ENCODE measurements at regions not wholly inside any gene's neighbourhood (a gene's known extent, or its start where the extent isn't known, plus 50 kb on each side); places are given as distances from the start of the nearest gene placed in this dataset.

DNA sequence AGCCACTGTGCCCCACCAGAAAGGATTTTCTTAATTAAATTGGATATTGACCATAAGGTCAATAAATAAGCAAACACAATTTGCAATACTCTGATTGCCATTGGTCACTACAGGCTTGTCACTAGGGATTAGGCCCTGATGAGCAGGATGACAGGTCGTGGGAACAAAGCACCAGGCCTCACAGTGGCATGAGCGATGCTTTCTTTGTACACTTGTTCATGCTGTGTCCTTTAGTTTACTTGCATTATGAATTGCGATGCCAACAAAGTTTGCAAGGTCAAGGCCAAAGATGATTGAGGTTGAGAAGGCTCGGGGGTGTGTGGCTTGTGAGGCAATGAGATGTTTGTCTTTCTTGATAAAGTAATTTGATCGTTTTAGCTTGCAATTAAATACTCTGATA is 136.0 kb downstream of the TTC8 start:
- TF ChIP-seq, protein P1, sequence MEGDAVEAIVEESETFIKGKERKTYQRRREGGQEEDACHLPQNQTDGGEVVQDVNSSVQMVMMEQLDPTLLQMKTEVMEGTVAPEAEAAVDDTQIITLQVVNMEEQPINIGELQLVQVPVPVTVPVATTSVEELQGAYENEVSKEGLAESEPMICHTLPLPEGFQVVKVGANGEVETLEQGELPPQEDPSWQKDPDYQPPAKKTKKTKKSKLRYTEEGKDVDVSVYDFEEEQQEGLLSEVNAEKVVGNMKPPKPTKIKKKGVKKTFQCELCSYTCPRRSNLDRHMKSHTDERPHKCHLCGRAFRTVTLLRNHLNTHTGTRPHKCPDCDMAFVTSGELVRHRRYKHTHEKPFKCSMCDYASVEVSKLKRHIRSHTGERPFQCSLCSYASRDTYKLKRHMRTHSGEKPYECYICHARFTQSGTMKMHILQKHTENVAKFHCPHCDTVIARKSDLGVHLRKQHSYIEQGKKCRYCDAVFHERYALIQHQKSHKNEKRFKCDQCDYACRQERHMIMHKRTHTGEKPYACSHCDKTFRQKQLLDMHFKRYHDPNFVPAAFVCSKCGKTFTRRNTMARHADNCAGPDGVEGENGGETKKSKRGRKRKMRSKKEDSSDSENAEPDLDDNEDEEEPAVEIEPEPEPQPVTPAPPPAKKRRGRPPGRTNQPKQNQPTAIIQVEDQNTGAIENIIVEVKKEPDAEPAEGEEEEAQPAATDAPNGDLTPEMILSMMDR (conservative IDR thresholded peaks at IDR 0.05; ENCODE audit: low read length), result no peak
- no peak for TF ChIP-seq EZH2phosphoT487 (IDR thresholded peaks at IDR 0.05; ENCODE audit: borderline replicate concordance)
